Adrenal gland (tissue), 5 donors: ENCODE measurements at regions not wholly inside any gene's neighbourhood (a gene's known extent, or its start where the extent isn't known, plus 50 kb on each side); places are given as distances from the start of the nearest gene placed in this dataset.

Experiments
- POLR2A ChIP-seq, 2 donors: fragments of 450-650 bp; IDR thresholded peaks; one replicate each; pipeline ENCODE4 v1.6.1; 2017; ENCODE audit warnings: antibody characterized with exemption in 2 of 2, mild to moderate bottlenecking in 2 of 2, moderate library complexity in 1 of 2
- TF ChIP-seq, protein P1 (sequence below), 6 experiments: fragments of 450-650 bp in 4 of 6; fragments of 200-600 bp in 2 of 6; sonication (generic) in 1 of 6; IDR thresholded peaks; 1 replicate in 5 of 6; 2 replicates in 1 of 6; pipeline versions ENCODE4 v1.5.1 to v1.8.0; 2016 to 2021; ENCODE audit warnings: antibody characterized with exemption in 6 of 6, mild to moderate bottlenecking in 2 of 6, moderate library complexity in 1 of 6
- donor health status: DM: no; HTN: no; CAD: no.

GRCh38 chr2:36165132-36165531 is 190.4 kb upstream of the CRIM1 start:
- TF ChIP-seq, protein P1, sequence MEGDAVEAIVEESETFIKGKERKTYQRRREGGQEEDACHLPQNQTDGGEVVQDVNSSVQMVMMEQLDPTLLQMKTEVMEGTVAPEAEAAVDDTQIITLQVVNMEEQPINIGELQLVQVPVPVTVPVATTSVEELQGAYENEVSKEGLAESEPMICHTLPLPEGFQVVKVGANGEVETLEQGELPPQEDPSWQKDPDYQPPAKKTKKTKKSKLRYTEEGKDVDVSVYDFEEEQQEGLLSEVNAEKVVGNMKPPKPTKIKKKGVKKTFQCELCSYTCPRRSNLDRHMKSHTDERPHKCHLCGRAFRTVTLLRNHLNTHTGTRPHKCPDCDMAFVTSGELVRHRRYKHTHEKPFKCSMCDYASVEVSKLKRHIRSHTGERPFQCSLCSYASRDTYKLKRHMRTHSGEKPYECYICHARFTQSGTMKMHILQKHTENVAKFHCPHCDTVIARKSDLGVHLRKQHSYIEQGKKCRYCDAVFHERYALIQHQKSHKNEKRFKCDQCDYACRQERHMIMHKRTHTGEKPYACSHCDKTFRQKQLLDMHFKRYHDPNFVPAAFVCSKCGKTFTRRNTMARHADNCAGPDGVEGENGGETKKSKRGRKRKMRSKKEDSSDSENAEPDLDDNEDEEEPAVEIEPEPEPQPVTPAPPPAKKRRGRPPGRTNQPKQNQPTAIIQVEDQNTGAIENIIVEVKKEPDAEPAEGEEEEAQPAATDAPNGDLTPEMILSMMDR (IDR thresholded peaks at IDR 0.05) = no peak
- no peak for TF ChIP-seq POLR2A (IDR thresholded peaks at IDR 0.05)
